ENCODE measurements at regions not wholly inside any gene's neighbourhood (a gene's known extent, or its start where the extent isn't known, plus 50 kb on each side); places are given as distances from the start of the nearest gene placed in this dataset.

GRCh38 chr7:125654076-125654475, 724.5 kb upstream of the POT1 start:
- DNase-seq = no peak

GRCh38 chr7:125651823-125652528, 722.4 kb upstream of the POT1 start:
- no peak for DNase-seq

GRCh38 chr7:125648543-125648942, 718.9 kb upstream of the POT1 start:
- DNase-seq = no peak

- DNase-seq = no peak
Observed at GRCh38 chr7:125645770-125646169, 716.1 kb upstream of the POT1 start.

- no peak for DNase-seq
Observed at GRCh38 chr7:125644109-125644508, 714.5 kb upstream of the POT1 start.

- no peak for DNase-seq
Observed at GRCh38 chr7:125643302-125643701, 713.7 kb upstream of the POT1 start.

GRCh38 chr7:125641884-125642283, 712.3 kb upstream of the POT1 start:
- DNase-seq = no peak

- no peak for DNase-seq
Observed at GRCh38 chr7:125636320-125636962, 706.8 kb upstream of the POT1 start.

GRCh38 chr7:125618516-125618915, 688.9 kb upstream of the POT1 start:
- no peak for DNase-seq

GRCh38 chr7:125611582-125611981, 682.0 kb upstream of the POT1 start:
- no peak for DNase-seq

- no peak for DNase-seq
Observed at GRCh38 chr7:125606671-125607070, 677.0 kb upstream of the POT1 start.

GRCh38 chr7:125605241-125605640, 675.6 kb upstream of the POT1 start:
- DNase-seq = no peak

GRCh38 chr7:125602441-125602840, 672.8 kb upstream of the POT1 start:
- no peak for DNase-seq

GRCh38 chr7:125599387-125599786, 669.8 kb upstream of the POT1 start:
- no peak for DNase-seq

GRCh38 chr7:125592331-125592730, 662.7 kb upstream of the POT1 start:
- no peak for DNase-seq

GRCh38 chr7:125573126-125573525, 643.5 kb upstream of the POT1 start:
- DNase-seq = no peak

GRCh38 chr7:125572414-125572813, 642.8 kb upstream of the POT1 start:
- DNase-seq = no peak

GRCh38 chr7:125568799-125569198, 639.2 kb upstream of the POT1 start:
- DNase-seq = no peak

GRCh38 chr7:125567686-125568085, 638.1 kb upstream of the POT1 start:
- no peak for DNase-seq

- no peak for DNase-seq
Observed at GRCh38 chr7:125563964-125564529, 634.4 kb upstream of the POT1 start.

- DNase-seq = no peak
Observed at GRCh38 chr7:125563557-125563956, 633.9 kb upstream of the POT1 start.

GRCh38 chr7:125561006-125561405, 631.4 kb upstream of the POT1 start:
- no peak for DNase-seq

GRCh38 chr7:125559921-125560320, 630.3 kb upstream of the POT1 start:
- DNase-seq = no peak

GRCh38 chr7:125555916-125556315, 626.3 kb upstream of the POT1 start:
- no peak for DNase-seq

- DNase-seq = no peak
Observed at GRCh38 chr7:125551008-125551407, 621.4 kb upstream of the POT1 start.

Data from COR-L47 (cell line).